GM12878 (cell line): ENCODE measurements at regions not wholly inside any gene's neighbourhood (a gene's known extent, or its start where the extent isn't known, plus 50 kb on each side); places are given as distances from the start of the nearest gene placed in this dataset.

Experiments used
- ATAC-seq: fragments of 200-7000 bp; cut with Tn5 transposase; 3 replicates; pipeline ENCODE4 v1.9.1; 2020; ENCODE audit warnings: mild to moderate bottlenecking, moderate library complexity
- BruUV-seq: library from RNA; stranded (reverse); fragments of 400-500 nt; replicated peaks from 2 replicates; lab custom pipeline; 2021; lab: Mats Ljungman, UMichigan
- CTCF ChIA-PET: fragments of 300-600 bp; sonication (Branson Sonifier 250); formaldehyde crosslinking; extraction: SDS; loops from one replicate; lab custom pipeline; 2021; ENCODE audit warnings: inconsistent platforms; lab: Yijun Ruan, JAX
- POLR2A ChIA-PET: fragments of 350-600 bp; formaldehyde crosslinking; extraction: SDS; loops from one replicate; lab custom pipeline; 2021; ENCODE audit warnings: inconsistent platforms; lab: Charles Lee
- RAD21 ChIA-PET: fragments of 300-600 bp; sonication (Branson Sonifier 250); formaldehyde crosslinking; loops from one replicate; lab custom pipeline; 2023; ENCODE audit warnings: antibody characterized with exemption; ENCODE audit not compliant: unreplicated experiment; lab: Charles Lee
- SMC1A ChIA-PET: fragments of 300-600 bp; sonication (Branson Sonifier 250); formaldehyde crosslinking; loops from one replicate; lab custom pipeline; 2023; ENCODE audit not compliant: unreplicated experiment, uncharacterized antibody; lab: Charles Lee
- DNase-seq: peaks from one replicate; pipeline ENCODE4 v3.0.0-alpha.2; 2011; ENCODE audit warnings: low read depth, low spot score
- FAIRE-seq: peaks from 3 replicates; lab custom pipeline; 2011; peaks lifted over from hg19 to GRCh38; lab: Jason Lieb, UNC
- H2AFZ ChIP-seq: 2 replicates; pipeline ENCODE4 v1.6.0; 2011; ENCODE audit warnings: low read depth, low read length, control low read depth; ENCODE audit not compliant: control insufficient read depth
- H3K27ac ChIP-seq: 2 replicates; pipeline ENCODE4 v1.5.1; 2011; ENCODE audit warnings: control low read depth; ENCODE audit not compliant: control insufficient read depth, insufficient read depth
- H3K27me3 ChIP-seq, 2 experiments: replicated peaks in 1 of 2; 2 replicates each; pipeline versions ENCODE4 v1.6.0 to v1.6.1; 2011; ENCODE audit warnings: low read length in 1 of 2; ENCODE audit not compliant: control insufficient read depth in 2 of 2, insufficient read depth in 2 of 2
- H3K36me3 ChIP-seq, 2 experiments: 2 replicates each; pipeline ENCODE4 v1.5.1; 2011; ENCODE audit warnings: low read length in 1 of 2; ENCODE audit not compliant: control insufficient read depth in 2 of 2, insufficient read depth in 2 of 2
- H3K4me1 ChIP-seq: 2 replicates; pipeline ENCODE4 v1.6.1; 2011; ENCODE audit warnings: mild to moderate bottlenecking, low read length, moderate library complexity, mixed read lengths; ENCODE audit not compliant: control insufficient read depth, insufficient read depth
- H3K4me2 ChIP-seq: 2 replicates; pipeline ENCODE4 v1.6.0; 2011; ENCODE audit warnings: control low read depth; ENCODE audit not compliant: control insufficient read depth, insufficient read depth
- H3K4me3 ChIP-seq: fragments of 200-600 bp; sonication (generic); 2 replicates; pipeline ENCODE4 v1.5.1; 2016
- H3K79me2 ChIP-seq: 2 replicates; pipeline ENCODE4 v1.6.0; 2011; ENCODE audit warnings: low read length; ENCODE audit not compliant: control insufficient read depth, insufficient read depth
- H3K9ac ChIP-seq: 2 replicates; pipeline ENCODE4 v1.8.0; 2011; ENCODE audit warnings: low read length, control low read depth, mixed read lengths; ENCODE audit not compliant: control insufficient read depth, insufficient read depth
- H3K9me3 ChIP-seq: replicated peaks from 3 replicates; pipeline ENCODE4 v1.5.1; 2011; ENCODE audit warnings: mild to moderate bottlenecking, low read length; ENCODE audit not compliant: control insufficient read depth, insufficient read depth
- H4K20me1 ChIP-seq: 2 replicates; pipeline ENCODE4 v1.6.0; 2011; ENCODE audit not compliant: control insufficient read depth, insufficient read depth
- BHLHE40 ChIP-seq, 2 experiments: fragments of 450-650 bp in 1 of 2; IDR thresholded peaks; 2 replicates each; pipeline ENCODE4 v1.6.1; 2011 to 2017; ENCODE audit warnings: low read depth in 2 of 2, borderline replicate concordance in 1 of 2, improper control_type of control experiment in 1 of 2, low read length in 1 of 2, mild to moderate bottlenecking in 1 of 2
- EED ChIP-seq: sonication (generic); IDR thresholded peaks from 2 replicates; pipeline ENCODE4 v1.6.1; 2016; ENCODE audit warnings: antibody characterized with exemption, low read depth
- EGR1 ChIP-seq, 2 experiments: IDR thresholded peaks; 1 replicate in 1 of 2; 2 replicates in 1 of 2; pipeline ENCODE4 v1.6.1; 2011 to 2012; ENCODE audit warnings: low read depth in 2 of 2, low read length in 2 of 2, borderline replicate concordance in 1 of 2, mild to moderate bottlenecking in 1 of 2, moderate library complexity in 1 of 2
- TCF7 ChIP-seq: IDR thresholded peaks from 2 replicates; pipeline ENCODE4 v1.6.1; 2014; ENCODE audit warnings: antibody characterized with exemption, borderline replicate concordance
- WGBS: methylation state at CpG from one replicate; pipeline ENCODE4 v1.1.6; 2016; ENCODE audit warnings: low lambda C conversion rate; ENCODE audit not compliant: insufficient replicate concordance, insufficient coverage; ENCODE audit errors: missing lambda C conversion rate; 5-methylcytosine and 5-hydroxymethylcytosine counted together
- in situ Hi-C: fragments of 300-500 bp; cut with MboI; formaldehyde crosslinking; loops from 9 replicates; pipeline ENCODE4 v1.14.3; 2018; ENCODE audit warnings: mixed read lengths
- intact Hi-C: fragments of 100-400 bp; cut with micrococcal nuclease; formaldehyde crosslinking; loops from one replicate; pipeline ENCODE4 v1.14.2; 2022; ENCODE audit not compliant: unreplicated experiment
- TF ChIP-seq, protein P1 (sequence below): IDR thresholded peaks from 2 replicates; pipeline ENCODE4 v1.6.1; 2011; ENCODE audit warnings: borderline replicate concordance, low read depth, mild to moderate bottlenecking, moderate library complexity, mixed read lengths, low read length; ENCODE audit not compliant: insufficient read depth; ENCODE audit errors: extremely low read length
- TF ChIP-seq, protein P2 (sequence below): fragments of 450-650 bp; IDR thresholded peaks from 2 replicates; pipeline ENCODE4 v1.6.1; 2017; ENCODE audit warnings: low read depth, mild to moderate bottlenecking, moderate library complexity

DNA sequence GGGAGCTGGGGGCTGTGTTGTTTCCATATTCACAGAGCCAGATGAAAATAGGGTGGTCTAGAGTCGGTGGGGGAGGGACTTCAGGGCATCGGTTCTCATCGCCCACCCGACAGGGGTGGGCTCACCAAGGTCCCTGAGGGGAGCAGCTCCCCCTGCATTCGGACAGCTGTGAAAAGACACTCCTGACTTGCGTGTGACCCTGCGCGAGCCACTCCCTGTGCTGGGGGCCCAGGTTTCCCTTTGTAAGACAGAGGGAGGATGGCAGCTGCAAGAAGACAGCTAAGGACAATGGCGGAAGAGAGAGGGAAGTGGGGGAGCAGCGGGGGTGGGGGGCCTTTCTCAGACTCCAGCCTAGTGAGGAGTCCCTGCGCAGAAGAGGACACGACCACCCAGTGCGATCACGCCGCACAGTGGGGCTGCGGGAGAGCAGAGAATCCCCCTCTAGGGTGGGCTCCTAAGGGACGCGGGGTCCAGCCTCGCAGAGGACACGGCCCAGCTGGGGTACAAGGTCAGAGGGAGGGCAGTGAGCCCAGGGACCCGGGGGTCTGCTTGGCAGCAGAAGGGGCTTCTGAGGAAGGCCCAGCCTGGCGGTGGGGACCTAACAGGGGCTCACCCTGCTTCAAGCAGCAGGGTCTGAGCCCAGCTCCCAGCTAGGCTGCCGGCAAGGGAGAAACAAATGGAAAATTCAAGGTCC, 326.9 kb upstream of the DIO3 start:
- POLR2A ChIA-PET, result no interaction called here
- SMC1A ChIA-PET, result no interaction called here
- Histone ChIP-seq H4K20me1 (no peaks in the 10 kb centered on the region), H3K9ac (no peak overlapping the region), H3K27ac (no peak overlapping the region), H3K79me2 (no peaks in the 10 kb centered on the region), H3K4me2 (no peak overlapping the region), H3K9me3 (no peaks in the 10 kb centered on the region), H2AFZ (no peak overlapping the region), H3K36me3 (no peaks in the 10 kb centered on the region), H3K4me1 (no peaks in the 10 kb centered on the region), H3K27me3 (no peaks in the 10 kb centered on the region), H3K4me3 (no peak overlapping the region)
- CTCF ChIA-PET, result no interaction called here
- intact Hi-C loops (loop anchor here (10.0 kb wide), 1 partner anchor 380 kb away; no protein-coding TSS in a partner anchor), in situ Hi-C loops (no loop called here)
- ATAC-seq (no peak), DNase-seq (no peak), FAIRE-seq (no peak)
- RAD21 ChIA-PET, result interaction anchor here (1.5 kb wide), 1 partner anchor 382 kb away, joined by 4 read pairs; no protein-coding TSS in a partner anchor
- TF ChIP-seq EGR1 (IDR thresholded peaks at IDR 0.05; ENCODE audit: borderline replicate concordance in 1 of 2, low read depth in 2 of 2, low read length in 2 of 2) (no peak), BHLHE40 (IDR thresholded peaks at IDR 0.05; ENCODE audit: borderline replicate concordance in 1 of 2, low read depth in 2 of 2, low read length in 1 of 2) (no peak), TCF7 (no peak), EED (no peak)
- TF ChIP-seq, protein P1, sequence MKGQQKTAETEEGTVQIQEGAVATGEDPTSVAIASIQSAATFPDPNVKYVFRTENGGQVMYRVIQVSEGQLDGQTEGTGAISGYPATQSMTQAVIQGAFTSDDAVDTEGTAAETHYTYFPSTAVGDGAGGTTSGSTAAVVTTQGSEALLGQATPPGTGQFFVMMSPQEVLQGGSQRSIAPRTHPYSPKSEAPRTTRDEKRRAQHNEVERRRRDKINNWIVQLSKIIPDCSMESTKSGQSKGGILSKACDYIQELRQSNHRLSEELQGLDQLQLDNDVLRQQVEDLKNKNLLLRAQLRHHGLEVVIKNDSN, result no peak
- TF ChIP-seq, protein P2, sequence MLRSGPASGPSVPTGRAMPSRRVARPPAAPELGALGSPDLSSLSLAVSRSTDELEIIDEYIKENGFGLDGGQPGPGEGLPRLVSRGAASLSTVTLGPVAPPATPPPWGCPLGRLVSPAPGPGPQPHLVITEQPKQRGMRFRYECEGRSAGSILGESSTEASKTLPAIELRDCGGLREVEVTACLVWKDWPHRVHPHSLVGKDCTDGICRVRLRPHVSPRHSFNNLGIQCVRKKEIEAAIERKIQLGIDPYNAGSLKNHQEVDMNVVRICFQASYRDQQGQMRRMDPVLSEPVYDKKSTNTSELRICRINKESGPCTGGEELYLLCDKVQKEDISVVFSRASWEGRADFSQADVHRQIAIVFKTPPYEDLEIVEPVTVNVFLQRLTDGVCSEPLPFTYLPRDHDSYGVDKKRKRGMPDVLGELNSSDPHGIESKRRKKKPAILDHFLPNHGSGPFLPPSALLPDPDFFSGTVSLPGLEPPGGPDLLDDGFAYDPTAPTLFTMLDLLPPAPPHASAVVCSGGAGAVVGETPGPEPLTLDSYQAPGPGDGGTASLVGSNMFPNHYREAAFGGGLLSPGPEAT, result no peak
- no TSS peak for BruUV-seq
- 47% methylated on average over 20 of the region's 23 CpGs for WGBS
